ACHN (cell line): ENCODE measurements at regions not wholly inside any gene's neighbourhood (a gene's known extent, or its start where the extent isn't known, plus 50 kb on each side); places are given as distances from the start of the nearest gene placed in this dataset.

ENCODE experiments used
- DNase-seq: peaks from one replicate; pipeline ENCODE4 v3.0.0-alpha.2; 2015
- in situ Hi-C: cut with HindIII; loops from 2 replicates; pipeline ENCODE4 v1.10.0; 2017; ENCODE audit warnings: low sequenced_read_pairs, low pct_ligation_motif_present, low pct_unique_long_range_greater_than_20kb

DNA sequence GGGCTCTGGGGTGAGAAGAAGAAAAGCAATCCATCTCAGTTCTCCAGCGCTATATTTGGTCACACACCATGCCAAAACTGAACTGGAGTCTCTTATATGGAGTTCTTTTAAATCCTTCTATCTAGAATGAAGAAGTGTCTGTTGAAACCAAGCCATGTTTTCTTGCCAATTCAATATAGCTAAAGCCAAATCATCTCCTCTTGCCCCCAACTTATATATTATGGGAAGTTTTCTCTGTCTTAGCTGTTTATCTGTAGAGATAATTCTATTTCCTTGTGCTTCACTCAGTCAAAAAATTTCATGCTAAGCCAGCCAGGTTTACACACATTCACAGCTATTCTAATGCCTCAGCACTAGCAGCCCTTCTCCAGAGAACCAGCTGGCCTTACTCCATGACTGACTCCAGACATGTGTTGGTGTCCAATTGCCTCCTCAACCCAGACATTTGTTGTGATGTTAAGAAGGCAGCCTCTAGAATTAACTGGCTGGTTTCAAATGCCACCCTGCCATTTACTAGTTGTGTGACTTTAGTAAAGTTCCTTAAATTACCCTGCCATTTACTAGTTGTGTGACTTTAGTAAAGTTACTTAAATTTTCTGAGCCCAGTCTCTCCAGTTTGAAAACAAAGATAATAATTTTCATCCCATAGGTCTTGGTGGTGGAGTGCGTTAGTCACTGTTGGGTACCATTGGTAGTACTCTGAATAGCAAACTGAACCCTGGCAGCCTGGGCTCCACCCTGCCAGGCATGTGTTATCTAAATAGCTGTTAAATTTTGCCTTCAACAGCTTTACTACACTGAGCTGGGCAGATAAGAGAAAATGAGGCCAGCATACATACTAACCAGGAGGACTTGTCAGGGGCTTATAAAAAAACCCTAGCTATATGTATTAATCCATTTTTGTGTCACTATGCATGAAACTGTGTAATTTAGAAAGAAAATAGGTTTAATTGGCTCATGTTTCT, 525.1 kb downstream of the LMO7 start:
- in situ Hi-C loops: no loop called here
- DNase-seq: no peak

DNA sequence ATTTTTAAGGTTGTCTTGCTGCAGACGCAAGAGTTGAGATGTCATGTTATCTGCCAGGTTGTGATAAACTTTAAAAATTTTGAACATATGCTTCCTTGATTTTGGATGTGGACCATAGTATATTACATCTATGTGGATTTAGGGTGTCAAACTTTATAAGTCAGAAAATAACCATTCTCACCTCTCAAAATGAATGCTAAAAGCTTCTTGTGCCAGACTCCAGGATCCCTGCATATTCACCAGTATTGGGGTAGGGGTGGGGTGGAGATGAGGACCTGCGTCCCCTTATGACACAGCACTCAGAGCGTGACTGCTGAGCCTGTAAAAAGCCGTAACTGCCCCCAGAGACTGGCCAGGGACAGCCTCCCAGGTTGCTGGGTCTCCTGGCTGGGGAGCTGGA, 524.4 kb downstream of the LMO7 start:
- in situ Hi-C loops: no loop called here
- no peak for DNase-seq

DNA sequence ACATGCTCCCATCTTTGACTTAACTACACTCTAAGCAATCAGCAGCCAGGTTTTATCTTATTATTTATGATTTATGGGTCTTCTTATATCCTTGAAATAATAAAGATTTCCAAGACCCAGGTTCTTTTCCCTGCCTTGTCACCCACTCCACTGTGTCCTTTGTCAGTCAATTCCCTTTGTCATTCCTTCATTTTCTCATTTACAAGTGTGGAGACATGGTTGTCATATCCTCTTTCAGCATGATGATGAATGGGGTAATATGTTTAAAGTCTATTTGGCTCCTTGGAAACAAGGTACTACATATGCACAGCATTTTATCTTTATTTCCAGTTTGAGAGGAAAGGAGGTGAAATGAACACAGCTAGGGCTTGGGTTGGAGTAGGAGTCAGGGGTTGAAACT, 521.8 kb downstream of the LMO7 start:
- no peak for DNase-seq
- in situ Hi-C loops: no loop called here

DNA sequence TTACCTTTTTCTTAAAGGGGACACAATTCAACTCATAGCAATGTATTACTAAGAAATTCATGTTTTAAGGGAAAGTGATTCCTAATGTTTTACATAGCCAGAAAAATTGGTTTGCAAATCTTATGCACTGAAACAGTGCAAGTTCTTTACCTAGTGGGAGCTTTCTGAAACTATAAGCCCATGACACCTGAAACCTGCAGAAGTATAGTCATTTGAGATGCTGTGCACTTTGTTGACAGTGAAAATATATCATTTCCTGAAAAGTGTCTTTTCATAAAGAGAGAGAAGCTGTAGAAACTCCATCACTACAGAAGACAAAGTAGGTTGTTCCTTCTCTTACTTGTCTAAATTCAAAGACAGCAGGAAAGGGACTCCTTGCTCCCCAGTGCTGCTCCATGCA, 517.1 kb downstream of the LMO7 start:
- no peak for DNase-seq
- in situ Hi-C loops: no loop called here

DNA sequence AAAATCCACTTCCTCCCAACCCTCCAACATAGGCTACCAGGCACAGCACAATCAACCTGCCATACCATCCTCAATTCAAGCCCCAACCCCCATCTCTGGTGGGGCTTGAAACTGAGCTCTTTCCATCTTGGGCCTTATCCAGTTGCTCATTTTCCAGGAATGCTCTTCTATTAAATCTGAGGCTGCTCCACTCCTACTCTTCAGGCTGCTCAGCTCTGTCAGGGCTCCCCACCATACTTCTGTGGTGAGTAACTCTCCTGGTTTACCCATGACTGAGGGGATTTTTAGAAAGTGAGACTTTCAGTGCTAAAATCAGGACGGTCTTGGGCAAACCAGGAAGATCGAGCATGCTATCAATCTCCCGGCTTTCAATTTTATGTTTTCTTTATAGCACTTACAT, 512.8 kb downstream of the LMO7 start:
- DNase-seq: peak; percentile 40
- in situ Hi-C loops: no loop called here

DNA sequence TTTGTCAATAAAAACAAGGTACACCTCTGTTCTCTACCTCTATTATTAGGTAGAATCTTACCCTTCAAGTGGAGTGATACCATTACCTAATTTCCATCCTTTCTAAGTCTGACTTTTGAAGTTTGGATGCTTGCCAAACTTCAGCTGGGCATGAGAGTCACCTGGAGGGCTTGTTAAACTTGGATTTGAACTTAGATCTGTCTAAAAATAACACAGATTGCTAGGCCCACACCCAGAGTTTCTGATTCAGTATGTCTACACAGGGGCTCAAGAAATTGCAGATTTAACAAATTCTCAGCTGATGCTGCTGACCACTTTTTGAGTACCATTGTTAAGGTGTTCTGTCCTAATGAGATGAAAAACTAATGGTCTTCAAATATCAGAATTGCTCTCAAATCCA, 512.2 kb downstream of the LMO7 start:
- DNase-seq: no peak
- in situ Hi-C loops: no loop called here

DNA sequence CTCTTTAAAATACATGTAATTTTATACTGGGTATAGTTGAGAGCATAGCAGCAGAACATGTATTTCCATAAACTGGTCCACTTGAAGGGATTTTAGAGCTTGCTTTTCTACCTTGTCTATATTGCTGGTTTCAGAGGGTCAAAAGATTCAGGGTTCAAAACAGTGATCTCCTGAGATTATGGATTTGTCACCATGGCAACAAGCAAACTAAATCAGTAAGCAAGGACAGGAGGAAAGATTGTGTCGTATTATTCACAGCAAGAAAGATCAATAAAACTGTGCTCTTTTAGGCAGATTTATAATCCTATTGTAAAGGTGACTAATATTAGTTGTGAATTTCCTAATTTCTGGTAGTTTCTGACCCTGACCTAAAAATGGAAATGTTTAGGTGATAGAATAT, 496.4 kb downstream of the LMO7 start:
- DNase-seq: no peak
- in situ Hi-C loops: no loop called here

DNA sequence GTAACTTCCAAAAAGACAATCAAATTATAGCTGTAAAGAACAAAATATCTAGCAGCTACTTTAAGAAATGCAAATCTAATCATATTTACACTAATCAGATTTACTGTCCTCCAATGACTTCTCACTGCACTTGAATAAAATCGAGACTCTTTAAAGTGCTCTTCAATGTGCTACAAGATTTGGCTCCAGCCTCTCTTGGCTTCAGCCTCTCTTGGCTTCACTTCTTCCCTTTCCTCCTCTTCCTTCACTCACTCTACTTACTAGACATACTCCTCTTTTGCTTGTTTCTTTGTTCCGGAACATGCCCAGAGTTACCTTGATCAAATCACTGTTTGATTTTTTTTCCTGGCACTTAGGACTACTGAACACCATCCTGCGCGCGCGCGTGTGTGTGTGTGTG, 495.4 kb downstream of the LMO7 start:
- in situ Hi-C loops: no loop called here

DNA sequence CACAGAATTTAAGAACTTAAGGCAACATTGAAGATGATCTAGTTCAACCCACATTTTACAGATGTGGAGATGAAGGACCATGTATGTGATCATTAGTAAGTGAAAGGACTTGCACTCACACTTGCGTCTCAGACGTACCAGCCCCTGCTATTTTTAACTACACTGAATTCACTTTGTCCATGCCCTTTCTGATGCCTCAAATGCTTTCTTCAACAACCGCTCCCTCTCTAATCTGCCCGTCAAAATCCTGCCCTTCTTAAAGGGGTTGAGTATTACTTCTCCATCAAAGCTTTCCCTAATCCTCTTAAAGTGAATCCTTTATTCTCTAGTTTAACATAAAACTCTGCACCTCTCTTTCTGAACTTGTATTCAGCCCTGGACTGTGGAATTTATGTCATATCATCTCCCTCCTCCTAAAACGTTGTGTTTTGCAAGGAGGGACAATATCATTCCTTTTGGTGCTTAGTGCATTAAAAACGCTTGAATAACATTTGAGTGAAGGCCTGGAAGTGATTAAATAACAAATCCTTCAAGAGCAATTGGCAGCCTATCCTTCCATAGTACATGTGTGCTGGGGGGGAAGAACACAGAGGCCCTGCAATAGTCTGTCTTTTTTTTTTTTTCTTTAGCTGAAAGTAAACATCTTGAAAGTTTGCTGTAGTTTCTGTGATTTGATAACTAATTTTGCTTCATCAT, 493.3 kb downstream of the LMO7 start:
- in situ Hi-C loops: no loop called here
- no peak for DNase-seq

More for the DNA sequence above, 495.4 kb downstream of the LMO7 start:
- DNase-seq: no peak

DNA sequence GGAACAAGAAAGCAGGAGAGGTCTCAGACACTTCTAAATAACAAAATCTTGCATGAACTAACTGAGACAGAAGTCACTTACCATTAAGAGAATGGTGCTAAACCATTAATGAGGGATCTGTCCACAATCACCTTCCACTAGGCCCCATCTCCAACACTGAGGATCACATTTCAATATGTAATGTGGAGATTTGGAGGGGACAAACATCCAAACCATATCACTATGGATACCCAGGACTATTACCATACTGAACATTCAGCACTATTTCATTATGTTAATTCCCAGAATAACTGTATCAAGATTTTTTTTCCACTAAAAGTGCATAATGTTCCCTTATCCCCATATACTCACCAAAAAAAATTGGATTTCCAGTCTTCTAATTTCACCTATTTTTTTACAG, 491.8 kb downstream of the LMO7 start:
- no peak for DNase-seq
- in situ Hi-C loops: no loop called here

DNA sequence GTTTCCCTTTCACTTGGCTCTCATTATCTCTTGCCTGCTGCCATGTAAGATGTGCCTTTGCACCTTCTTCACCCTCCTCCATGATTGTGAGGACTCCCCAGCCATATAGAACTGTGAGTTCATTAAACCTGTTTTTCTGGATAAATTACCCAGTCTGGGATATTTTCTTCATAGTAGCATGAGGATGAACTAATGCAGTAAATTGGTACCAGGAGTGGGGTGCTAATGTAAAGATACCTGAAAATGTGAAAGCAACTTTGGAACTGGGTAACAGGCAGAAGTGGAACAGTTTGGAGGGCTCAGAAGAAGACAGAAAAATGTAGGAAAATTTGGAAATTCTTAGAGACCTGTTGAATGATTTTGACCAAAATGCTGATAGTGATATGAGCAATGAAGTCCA, 487.4 kb downstream of the LMO7 start:
- no peak for DNase-seq
- in situ Hi-C loops: no loop called here

DNA sequence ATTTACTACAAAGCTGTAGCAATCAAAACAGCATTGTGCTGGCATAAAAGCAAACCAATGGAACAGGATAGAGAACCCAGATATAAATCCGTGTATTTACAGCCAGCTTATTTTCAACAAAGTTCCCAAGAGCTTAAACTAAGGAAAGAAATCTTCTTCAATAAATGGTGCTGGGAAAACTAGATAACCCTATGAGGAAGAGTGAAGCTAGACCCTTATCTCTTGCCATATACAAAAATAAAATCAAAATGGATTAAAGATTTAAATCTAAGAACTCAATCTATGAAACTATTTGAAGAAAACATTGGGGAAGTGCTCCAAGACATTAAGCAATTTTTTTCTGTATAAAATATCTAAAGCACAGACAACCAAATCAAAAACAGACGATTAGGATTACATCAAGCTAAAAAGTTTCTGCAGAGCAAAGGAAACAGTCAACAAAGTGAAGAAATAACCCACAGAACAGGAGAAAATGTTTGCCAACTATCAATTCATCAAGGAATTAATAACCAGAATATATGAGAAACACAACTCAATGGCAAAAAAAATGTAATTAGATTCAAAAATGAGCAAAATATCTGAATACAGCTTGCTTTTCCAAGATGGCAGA, 480.7 kb downstream of the LMO7 start:
- in situ Hi-C loops: no loop called here
- no peak for DNase-seq

DNA sequence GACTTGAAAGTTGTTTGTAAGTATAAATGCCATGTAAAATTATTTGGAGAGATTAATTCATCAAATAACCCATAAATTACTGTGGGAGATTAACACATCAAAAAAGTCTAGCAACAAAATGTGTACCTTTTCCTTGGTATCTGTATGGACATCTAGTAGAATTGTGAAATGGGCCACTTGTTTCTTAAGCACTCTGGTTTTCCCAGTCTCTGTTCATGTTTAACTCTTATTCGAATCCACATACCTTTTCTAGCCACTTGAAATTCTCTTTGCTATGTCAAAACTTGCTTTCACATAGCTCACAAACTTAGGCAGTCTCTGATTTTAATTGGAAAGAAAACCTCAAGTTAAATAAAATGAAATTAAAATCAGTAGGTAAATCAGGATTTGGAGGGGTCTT, 470.6 kb downstream of the LMO7 start:
- DNase-seq: no peak
- in situ Hi-C loops: no loop called here

DNA sequence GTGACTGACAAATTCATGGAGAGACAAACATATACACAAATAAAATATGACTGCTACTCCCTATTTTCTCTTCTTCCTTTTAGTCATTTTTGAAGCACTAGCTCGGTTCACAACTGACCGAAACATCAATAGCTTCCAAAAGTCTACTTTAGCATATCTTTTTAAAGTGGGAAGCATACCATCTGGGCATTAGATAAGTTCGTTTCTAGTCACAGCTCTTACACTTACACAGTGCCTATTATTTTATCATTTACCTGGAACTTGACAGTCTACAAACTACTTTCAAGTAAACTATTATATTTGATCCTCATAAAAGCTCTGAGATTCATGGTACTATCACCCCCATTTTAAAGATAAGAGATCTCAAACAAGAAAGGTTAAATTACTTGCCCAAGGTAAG, 458.5 kb downstream of the LMO7 start:
- no peak for DNase-seq
- in situ Hi-C loops: no loop called here

DNA sequence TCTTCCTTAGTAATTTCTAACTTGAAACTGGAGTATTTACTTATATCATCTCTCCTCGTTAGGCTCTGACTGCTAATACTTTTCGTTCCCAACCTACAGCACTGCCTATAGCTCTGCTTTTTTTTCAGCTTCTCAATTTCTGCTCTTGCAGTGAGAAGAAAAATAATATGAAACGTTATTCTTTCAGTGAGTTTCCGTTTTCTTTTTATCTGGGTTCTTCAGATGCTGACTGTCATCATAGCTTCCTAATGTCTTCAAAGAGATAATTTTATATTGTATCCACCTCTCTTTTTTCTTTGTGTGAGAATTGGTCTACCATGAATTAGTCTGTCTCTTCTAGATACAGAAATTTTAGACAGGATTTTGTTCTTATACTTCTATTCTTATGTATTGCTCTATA, 454.9 kb downstream of the LMO7 start:
- in situ Hi-C loops: no loop called here
- DNase-seq: no peak

DNA sequence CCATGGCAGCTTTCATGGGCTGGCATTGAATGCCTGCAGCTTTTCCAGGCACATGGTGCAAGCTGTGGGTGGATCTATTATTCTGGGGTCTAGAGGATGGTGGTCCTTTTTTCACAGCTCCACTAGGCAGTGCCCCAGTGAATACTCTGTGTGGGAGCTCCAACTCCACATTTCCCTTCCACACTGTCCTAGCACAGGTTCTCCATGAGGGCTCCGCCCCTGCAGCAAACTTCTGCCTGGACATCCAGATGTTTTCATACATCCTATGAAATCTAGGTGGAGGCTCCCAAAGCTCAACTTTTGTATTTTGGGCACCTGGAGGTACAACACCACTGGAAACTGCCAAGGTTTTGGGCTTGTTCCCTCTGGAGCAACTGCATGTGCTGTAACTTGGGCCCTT, 450.6 kb downstream of the LMO7 start:
- in situ Hi-C loops: no loop called here
- DNase-seq: no peak

DNA sequence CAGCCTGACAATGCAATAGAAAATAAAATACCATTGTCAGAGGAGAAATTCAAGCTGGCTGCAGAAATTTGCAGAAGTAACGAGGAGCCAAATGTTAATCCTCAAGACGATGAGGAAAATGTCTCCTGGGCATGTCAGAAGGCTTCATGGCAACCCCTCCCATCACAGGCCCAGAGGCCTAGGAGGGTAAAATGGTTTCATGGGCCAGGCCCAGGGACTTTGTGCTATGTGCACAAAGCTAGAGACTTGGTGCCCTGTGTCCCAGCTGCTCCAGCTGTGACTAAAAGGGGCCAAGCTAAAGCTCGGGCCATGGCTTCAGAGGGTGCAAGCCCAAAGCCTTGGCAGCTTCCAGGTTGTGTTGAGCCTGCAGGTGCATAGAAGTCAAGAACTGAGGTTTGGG, 431.7 kb downstream of the LMO7 start:
- no peak for DNase-seq
- in situ Hi-C loops: no loop called here

DNA sequence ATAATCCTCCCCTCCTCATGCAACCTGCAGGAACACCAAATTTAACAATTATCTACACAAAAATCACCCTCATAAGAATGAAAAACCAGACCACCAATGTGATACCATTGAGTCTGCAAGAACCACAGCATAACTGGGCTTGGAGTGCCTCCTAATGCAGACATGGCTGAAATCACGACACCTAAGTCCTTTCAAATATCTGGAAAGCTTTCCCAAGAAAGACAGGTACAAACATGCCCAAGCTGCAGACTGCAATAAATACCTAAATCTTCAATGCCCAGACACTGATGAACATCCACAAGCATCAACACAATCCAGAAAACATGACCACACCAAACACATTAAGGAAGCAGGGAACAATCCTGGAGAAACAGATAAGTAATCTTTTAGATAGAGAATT, 417.1 kb downstream of the LMO7 start:
- DNase-seq: no peak
- in situ Hi-C loops: no loop called here

DNA sequence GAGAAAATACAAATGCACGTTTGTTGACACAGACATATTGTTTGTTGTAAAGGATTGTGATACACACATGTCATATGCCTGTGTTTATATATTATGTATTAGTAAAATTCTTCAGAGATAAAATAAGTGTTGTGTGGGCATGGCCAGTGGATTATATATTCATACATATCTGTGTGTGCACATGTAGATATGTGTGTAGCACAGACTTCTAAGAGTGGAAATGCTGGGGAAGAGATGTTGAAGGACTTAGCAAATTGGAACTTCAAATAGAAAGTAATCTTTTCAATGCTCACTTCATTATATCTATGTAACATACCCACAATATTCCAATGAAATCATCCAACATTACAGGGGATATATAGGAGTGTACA, 413.2 kb downstream of the LMO7 start:
- in situ Hi-C loops: no loop called here
- no peak for DNase-seq
